WTC11 (cell line): ENCODE measurements at regions not wholly inside any gene's neighbourhood (a gene's known extent, or its start where the extent isn't known, plus 50 kb on each side); places are given as distances from the start of the nearest gene placed in this dataset.

Experiments used
- ATAC-seq: fragments of 200-7000 bp; cut with Tn5 transposase; 2 replicates; pipeline ENCODE4 v1.10.0; 2021; ENCODE audit warnings: mild to moderate bottlenecking, moderate library complexity
- CTCF ChIA-PET: fragments of 300-600 bp; sonication (Branson Sonifier 250); formaldehyde crosslinking; loops from one replicate; lab custom pipeline; 2021; ENCODE audit warnings: antibody characterized with exemption; lab: Charles Lee
- POLR2A ChIA-PET: fragments of 350-600 bp; sonication (Branson Sonifier 250); formaldehyde crosslinking; loops from one replicate; lab custom pipeline; 2021; ENCODE audit warnings: antibody characterized with exemption; lab: Charles Lee
- DNase-seq: peaks from one replicate; pipeline ENCODE4 v3.0.0; 2021; ENCODE audit warnings: low spot score
- H3K27ac Mint-ChIP-seq: 2 replicates; pipeline ENCODE4 v1.8.0; 2021; ENCODE audit warnings: mixed read lengths
- H3K27me3 Mint-ChIP-seq: 2 replicates; pipeline ENCODE4 v1.8.0; 2021; ENCODE audit warnings: low read depth, mild to moderate bottlenecking, moderate library complexity, mixed read lengths
- H3K36me3 Mint-ChIP-seq: 2 replicates; pipeline ENCODE4 v1.8.0; 2021; ENCODE audit warnings: mixed read lengths
- H3K4me1 Mint-ChIP-seq: 2 replicates; pipeline ENCODE4 v1.8.0; 2022; ENCODE audit warnings: mixed read lengths
- H3K4me3 Mint-ChIP-seq: 2 replicates; pipeline ENCODE4 v1.8.0; 2021; ENCODE audit warnings: mild to moderate bottlenecking, moderate library complexity, mixed read lengths
- H3K9me3 Mint-ChIP-seq: 2 replicates; pipeline ENCODE4 v1.8.0; 2021; ENCODE audit warnings: mixed read lengths
- ATF1 ChIP-seq: sonication (generic); formaldehyde crosslinking; IDR thresholded peaks from 2 replicates; pipeline ENCODE4 v1.8.1; 2023; ENCODE audit warnings: mild to moderate bottlenecking, moderate library complexity, missing genetic modification reagents
- CREM ChIP-seq: sonication (generic); formaldehyde crosslinking; IDR thresholded peaks from 2 replicates; pipeline ENCODE4 v1.8.1; 2022; ENCODE audit warnings: mild to moderate bottlenecking, missing genetic modification reagents, moderate library complexity
- JAZF1 ChIP-seq: fragments of 250-450 bp; sonication (Bioruptor Pico); IDR thresholded peaks from 2 replicates; pipeline ENCODE4 v1.9.0; 2021; ENCODE audit warnings: moderate library complexity, mild to moderate bottlenecking, inconsistent platforms
- MXD4 ChIP-seq: fragments of 250-450 bp; sonication (Bioruptor Pico); IDR thresholded peaks from 2 replicates; pipeline ENCODE4 v1.8.0; 2021; ENCODE audit warnings: mild to moderate bottlenecking, moderate library complexity, borderline replicate concordance
- NR3C1 ChIP-seq: sonication (generic); formaldehyde crosslinking; conservative IDR thresholded peaks from 2 replicates; pipeline ENCODE4 v1.8.1; 2023; ENCODE audit warnings: low read depth, mild to moderate bottlenecking, missing genetic modification reagents
- OVOL2 ChIP-seq: fragments of 250-450 bp; sonication (Bioruptor Pico); IDR thresholded peaks from 2 replicates; pipeline ENCODE4 v1.9.0; 2021; ENCODE audit warnings: mild to moderate bottlenecking, borderline replicate concordance
- ZBTB43 ChIP-seq: sonication (generic); formaldehyde crosslinking; IDR thresholded peaks from 2 replicates; pipeline ENCODE4 v1.8.1; 2023; ENCODE audit warnings: mild to moderate bottlenecking, missing genetic modification reagents
- ZNF138 ChIP-seq: sonication (generic); formaldehyde crosslinking; conservative IDR thresholded peaks from 2 replicates; pipeline ENCODE4 v1.8.1; 2022; ENCODE audit warnings: mild to moderate bottlenecking, moderate library complexity, missing genetic modification reagents
- ZNF281 ChIP-seq: sonication (generic); formaldehyde crosslinking; IDR thresholded peaks from 2 replicates; pipeline ENCODE4 v1.8.0; 2023; ENCODE audit warnings: mild to moderate bottlenecking, missing genetic modification reagents
- ZNF317 ChIP-seq: sonication (generic); formaldehyde crosslinking; IDR thresholded peaks from 2 replicates; pipeline ENCODE4 v1.8.1; 2023; ENCODE audit warnings: low read depth, mild to moderate bottlenecking, moderate library complexity, missing genetic modification reagents, borderline replicate concordance
- ZNF396 ChIP-seq: fragments of 250-450 bp; sonication (Bioruptor Pico); IDR thresholded peaks from 2 replicates; pipeline ENCODE4 v1.8.0; 2021; ENCODE audit warnings: mild to moderate bottlenecking, moderate library complexity, borderline replicate concordance
- TF ChIP-seq, protein P1 (sequence below): fragments of 250-450 bp; sonication (Bioruptor Pico); conservative IDR thresholded peaks from 2 replicates; pipeline ENCODE4 v1.9.0; 2021; ENCODE audit warnings: mild to moderate bottlenecking
- TF ChIP-seq, protein P2 (sequence below): sonication (generic); formaldehyde crosslinking; IDR thresholded peaks from 2 replicates; pipeline ENCODE4 v1.8.1; 2022; ENCODE audit warnings: mild to moderate bottlenecking, missing genetic modification reagents, moderate library complexity, borderline replicate concordance
- TF ChIP-seq, protein P3 (sequence below): sonication (generic); formaldehyde crosslinking; IDR thresholded peaks from 2 replicates; pipeline ENCODE4 v1.8.1; 2022; ENCODE audit warnings: missing genetic modification reagents, borderline replicate concordance
- TF ChIP-seq, protein P4 (sequence below): sonication (generic); formaldehyde crosslinking; IDR thresholded peaks from 2 replicates; pipeline ENCODE4 v1.8.0; 2022; ENCODE audit warnings: missing genetic modification reagents
- TF ChIP-seq, protein P5 (sequence below): sonication (generic); formaldehyde crosslinking; IDR thresholded peaks from 2 replicates; pipeline ENCODE4 v1.8.0; 2022; ENCODE audit warnings: mild to moderate bottlenecking, missing genetic modification reagents
- TF ChIP-seq, protein P6 (sequence below): sonication (generic); formaldehyde crosslinking; IDR thresholded peaks from 2 replicates; pipeline ENCODE4 v1.8.0; 2022; ENCODE audit warnings: mild to moderate bottlenecking, missing genetic modification reagents

DNA sequence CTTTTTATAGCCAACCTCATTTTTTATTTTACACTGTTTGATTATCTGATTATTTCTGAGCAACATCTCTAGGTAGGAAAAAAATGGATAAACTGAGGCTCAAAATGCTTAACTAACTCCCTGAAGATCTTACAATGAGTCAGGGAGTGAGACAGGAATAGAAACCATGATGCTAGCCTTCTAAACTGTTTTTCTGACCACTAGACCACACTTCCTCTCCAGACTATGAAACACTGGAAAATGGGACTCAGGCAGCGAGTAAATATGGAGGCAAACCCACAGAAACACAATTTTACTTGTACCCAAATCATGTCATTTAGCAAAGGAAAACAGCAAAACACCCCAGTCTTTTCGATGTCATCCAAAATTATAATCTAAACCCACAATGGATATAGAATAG is 129.9 kb upstream of the ANKH start:
- ChIA-PET CTCF (interaction anchor here (1.1 to 3.4 kb wide), 2 partner anchors 105 to 275 kb away, joined by 3 to 52 read pairs; no protein-coding TSS in a partner anchor), POLR2A (no interaction called here)
- ATAC-seq: no peak

GRCh38 chr5:14998491-14998890 is 126.9 kb upstream of the ANKH start:
- H3K4me3 Mint-ChIP-seq: no peak overlapping the region
- H3K36me3 Mint-ChIP-seq: peaks cover 20% of the 10 kb centered on the region
- ATAC-seq (no peak), DNase-seq (no peak)
- CTCF ChIA-PET: no interaction called here
- TF ChIP-seq ZBTB43 (CRISPR knock-in tag): no peak
- TF ChIP-seq, protein P1, sequence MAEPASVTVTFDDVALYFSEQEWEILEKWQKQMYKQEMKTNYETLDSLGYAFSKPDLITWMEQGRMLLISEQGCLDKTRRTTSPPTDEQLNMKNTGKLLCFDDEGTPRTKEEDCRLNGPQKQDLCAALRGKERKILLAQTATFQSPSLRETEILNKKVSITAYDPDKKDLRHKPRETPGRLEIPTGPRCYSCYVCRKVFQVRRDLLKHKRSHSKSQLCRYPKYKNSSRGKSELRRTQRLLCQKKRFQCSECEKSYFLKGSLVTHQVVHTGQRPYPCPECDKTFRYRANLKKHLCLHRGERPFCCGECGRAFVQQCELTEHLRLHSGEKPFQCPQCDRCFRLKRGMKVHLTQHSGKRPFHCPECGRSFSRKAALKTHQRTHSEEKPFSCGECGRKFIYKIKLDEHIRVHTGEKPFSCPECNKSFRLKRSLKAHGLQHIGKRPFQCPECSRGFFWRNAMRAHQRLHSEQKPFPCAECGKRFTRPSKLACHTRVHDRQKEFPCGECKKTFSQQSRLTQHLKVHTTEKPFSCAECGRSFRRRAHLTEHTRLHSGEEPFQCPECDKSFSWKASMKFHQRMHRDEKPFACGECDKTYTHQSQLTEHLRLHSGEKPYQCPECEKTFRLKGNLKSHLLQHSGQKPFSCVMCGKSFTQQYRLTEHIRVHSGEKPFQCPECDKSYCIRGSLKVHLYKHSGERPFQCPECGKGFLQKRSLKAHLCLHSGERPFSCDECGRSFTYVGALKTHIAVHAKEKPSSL: no peak
- TF ChIP-seq, protein P2, sequence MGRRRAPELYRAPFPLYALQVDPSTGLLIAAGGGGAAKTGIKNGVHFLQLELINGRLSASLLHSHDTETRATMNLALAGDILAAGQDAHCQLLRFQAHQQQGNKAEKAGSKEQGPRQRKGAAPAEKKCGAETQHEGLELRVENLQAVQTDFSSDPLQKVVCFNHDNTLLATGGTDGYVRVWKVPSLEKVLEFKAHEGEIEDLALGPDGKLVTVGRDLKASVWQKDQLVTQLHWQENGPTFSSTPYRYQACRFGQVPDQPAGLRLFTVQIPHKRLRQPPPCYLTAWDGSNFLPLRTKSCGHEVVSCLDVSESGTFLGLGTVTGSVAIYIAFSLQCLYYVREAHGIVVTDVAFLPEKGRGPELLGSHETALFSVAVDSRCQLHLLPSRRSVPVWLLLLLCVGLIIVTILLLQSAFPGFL (CRISPR knock-in tag): no peak
- TF ChIP-seq, protein P3, sequence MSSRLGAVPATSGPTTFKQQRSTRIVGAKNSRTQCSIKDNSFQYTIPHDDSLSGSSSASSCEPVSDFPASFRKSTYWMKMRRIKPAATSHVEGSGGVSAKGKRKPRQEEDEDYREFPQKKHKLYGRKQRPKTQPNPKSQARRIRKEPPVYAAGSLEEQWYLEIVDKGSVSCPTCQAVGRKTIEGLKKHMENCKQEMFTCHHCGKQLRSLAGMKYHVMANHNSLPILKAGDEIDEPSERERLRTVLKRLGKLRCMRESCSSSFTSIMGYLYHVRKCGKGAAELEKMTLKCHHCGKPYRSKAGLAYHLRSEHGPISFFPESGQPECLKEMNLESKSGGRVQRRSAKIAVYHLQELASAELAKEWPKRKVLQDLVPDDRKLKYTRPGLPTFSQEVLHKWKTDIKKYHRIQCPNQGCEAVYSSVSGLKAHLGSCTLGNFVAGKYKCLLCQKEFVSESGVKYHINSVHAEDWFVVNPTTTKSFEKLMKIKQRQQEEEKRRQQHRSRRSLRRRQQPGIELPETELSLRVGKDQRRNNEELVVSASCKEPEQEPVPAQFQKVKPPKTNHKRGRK (CRISPR knock-in tag): no peak
- no peak for TF ChIP-seq ZNF138 (CRISPR knock-in tag)
- TF ChIP-seq, protein P4, sequence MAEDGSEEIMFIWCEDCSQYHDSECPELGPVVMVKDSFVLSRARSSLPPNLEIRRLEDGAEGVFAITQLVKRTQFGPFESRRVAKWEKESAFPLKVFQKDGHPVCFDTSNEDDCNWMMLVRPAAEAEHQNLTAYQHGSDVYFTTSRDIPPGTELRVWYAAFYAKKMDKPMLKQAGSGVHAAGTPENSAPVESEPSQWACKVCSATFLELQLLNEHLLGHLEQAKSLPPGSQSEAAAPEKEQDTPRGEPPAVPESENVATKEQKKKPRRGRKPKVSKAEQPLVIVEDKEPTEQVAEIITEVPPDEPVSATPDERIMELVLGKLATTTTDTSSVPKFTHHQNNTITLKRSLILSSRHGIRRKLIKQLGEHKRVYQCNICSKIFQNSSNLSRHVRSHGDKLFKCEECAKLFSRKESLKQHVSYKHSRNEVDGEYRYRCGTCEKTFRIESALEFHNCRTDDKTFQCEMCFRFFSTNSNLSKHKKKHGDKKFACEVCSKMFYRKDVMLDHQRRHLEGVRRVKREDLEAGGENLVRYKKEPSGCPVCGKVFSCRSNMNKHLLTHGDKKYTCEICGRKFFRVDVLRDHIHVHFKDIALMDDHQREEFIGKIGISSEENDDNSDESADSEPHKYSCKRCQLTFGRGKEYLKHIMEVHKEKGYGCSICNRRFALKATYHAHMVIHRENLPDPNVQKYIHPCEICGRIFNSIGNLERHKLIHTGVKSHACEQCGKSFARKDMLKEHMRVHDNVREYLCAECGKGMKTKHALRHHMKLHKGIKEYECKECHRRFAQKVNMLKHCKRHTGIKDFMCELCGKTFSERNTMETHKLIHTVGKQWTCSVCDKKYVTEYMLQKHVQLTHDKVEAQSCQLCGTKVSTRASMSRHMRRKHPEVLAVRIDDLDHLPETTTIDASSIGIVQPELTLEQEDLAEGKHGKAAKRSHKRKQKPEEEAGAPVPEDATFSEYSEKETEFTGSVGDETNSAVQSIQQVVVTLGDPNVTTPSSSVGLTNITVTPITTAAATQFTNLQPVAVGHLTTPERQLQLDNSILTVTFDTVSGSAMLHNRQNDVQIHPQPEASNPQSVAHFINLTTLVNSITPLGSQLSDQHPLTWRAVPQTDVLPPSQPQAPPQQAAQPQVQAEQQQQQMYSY (CRISPR knock-in tag): no peak
- H3K27me3 Mint-ChIP-seq: peaks cover 3% of the 10 kb centered on the region; the same call in 1 of the 2 replicates
- H3K27ac Mint-ChIP-seq: no peak overlapping the region
- no peaks in the 10 kb centered on the region for H3K4me1 Mint-ChIP-seq
- POLR2A ChIA-PET: no interaction called here
- peaks cover 37% of the 10 kb centered on the region for H3K9me3 Mint-ChIP-seq

More for the DNA sequence above, 129.9 kb upstream of the ANKH start:
- TF ChIP-seq ZNF317 (CRISPR knock-in tag) (no peak), ZNF281 (CRISPR knock-in tag) (no peak), MXD4 (no peak), JAZF1 (no peak), ATF1 (no peak), ZNF396 (CRISPR knock-in tag) (no peak), NR3C1 (CRISPR knock-in tag) (no peak), OVOL2 (CRISPR knock-in tag) (no peak), ZNF138 (CRISPR knock-in tag) (no peak), CREM (CRISPR knock-in tag) (no peak)
- TF ChIP-seq, protein P5, sequence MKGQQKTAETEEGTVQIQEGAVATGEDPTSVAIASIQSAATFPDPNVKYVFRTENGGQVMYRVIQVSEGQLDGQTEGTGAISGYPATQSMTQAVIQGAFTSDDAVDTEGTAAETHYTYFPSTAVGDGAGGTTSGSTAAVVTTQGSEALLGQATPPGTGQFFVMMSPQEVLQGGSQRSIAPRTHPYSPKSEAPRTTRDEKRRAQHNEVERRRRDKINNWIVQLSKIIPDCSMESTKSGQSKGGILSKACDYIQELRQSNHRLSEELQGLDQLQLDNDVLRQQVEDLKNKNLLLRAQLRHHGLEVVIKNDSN (CRISPR knock-in tag): no peak
- TF ChIP-seq, protein P6, sequence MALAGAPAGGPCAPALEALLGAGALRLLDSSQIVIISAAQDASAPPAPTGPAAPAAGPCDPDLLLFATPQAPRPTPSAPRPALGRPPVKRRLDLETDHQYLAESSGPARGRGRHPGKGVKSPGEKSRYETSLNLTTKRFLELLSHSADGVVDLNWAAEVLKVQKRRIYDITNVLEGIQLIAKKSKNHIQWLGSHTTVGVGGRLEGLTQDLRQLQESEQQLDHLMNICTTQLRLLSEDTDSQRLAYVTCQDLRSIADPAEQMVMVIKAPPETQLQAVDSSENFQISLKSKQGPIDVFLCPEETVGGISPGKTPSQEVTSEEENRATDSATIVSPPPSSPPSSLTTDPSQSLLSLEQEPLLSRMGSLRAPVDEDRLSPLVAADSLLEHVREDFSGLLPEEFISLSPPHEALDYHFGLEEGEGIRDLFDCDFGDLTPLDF: no peak
- H3K27ac Mint-ChIP-seq: no peak overlapping the region
- no peak overlapping the region for H3K4me3 Mint-ChIP-seq
- peaks cover 27% of the 10 kb centered on the region for H3K9me3 Mint-ChIP-seq
- peaks cover 3% of the 10 kb centered on the region; the same call in 1 of the 2 replicates for H3K27me3 Mint-ChIP-seq
- no peaks in the 10 kb centered on the region for H3K4me1 Mint-ChIP-seq
- peaks cover 15% of the 10 kb centered on the region for H3K36me3 Mint-ChIP-seq
- no peak for DNase-seq
